GM18502 (cell line): ENCODE measurements at regions not wholly inside any gene's neighbourhood (a gene's known extent, or its start where the extent isn't known, plus 50 kb on each side); places are given as distances from the start of the nearest gene placed in this dataset.

Experiments
- ATAC-seq: cut with Tn5 transposase; IDR thresholded peaks from one replicate; pipeline ENCODE4 v1.9.1; 2021; ENCODE audit warnings: mild to moderate bottlenecking; ENCODE audit not compliant: unreplicated experiment, poor library complexity

- ATAC-seq: no peak
Measured at GRCh38 chr2:34909992-34910705, 1311.0 kb upstream of the FAM98A start.

- ATAC-seq: no peak
Measured at GRCh38 chr2:34907812-34908211, 1308.7 kb upstream of the FAM98A start.

GRCh38 chr2:34901739-34902138 is 1302.6 kb upstream of the FAM98A start:
- no peak for ATAC-seq

- no peak for ATAC-seq
Measured at GRCh38 chr2:34899079-34899478, 1300.0 kb upstream of the FAM98A start.

GRCh38 chr2:34892766-34893165 is 1293.7 kb upstream of the FAM98A start:
- no peak for ATAC-seq

- no peak for ATAC-seq
Measured at GRCh38 chr2:34892256-34892655, 1293.2 kb upstream of the FAM98A start.

- no peak for ATAC-seq
Measured at GRCh38 chr2:34875091-34875745, 1276.1 kb upstream of the FAM98A start.

- no peak for ATAC-seq
Measured at GRCh38 chr2:34853646-34854045, 1254.5 kb upstream of the FAM98A start.

GRCh38 chr2:34851804-34852203 is 1252.7 kb upstream of the FAM98A start:
- no peak for ATAC-seq

GRCh38 chr2:34849827-34850226 is 1250.7 kb upstream of the FAM98A start:
- ATAC-seq: no peak

- no peak for ATAC-seq
Measured at GRCh38 chr2:34848691-34849090, 1249.6 kb upstream of the FAM98A start.

- no peak for ATAC-seq
Measured at GRCh38 chr2:34848132-34848531, 1249.0 kb upstream of the FAM98A start.

GRCh38 chr2:34844629-34845028 is 1245.5 kb upstream of the FAM98A start:
- ATAC-seq: no peak

GRCh38 chr2:34838408-34838807 is 1239.3 kb upstream of the FAM98A start:
- no peak for ATAC-seq

GRCh38 chr2:34836361-34836760 is 1237.3 kb upstream of the FAM98A start:
- ATAC-seq: no peak

- no peak for ATAC-seq
Measured at GRCh38 chr2:34831096-34831495, 1232.0 kb upstream of the FAM98A start.

GRCh38 chr2:34828481-34828880 is 1229.4 kb upstream of the FAM98A start:
- no peak for ATAC-seq

GRCh38 chr2:34827398-34827797 is 1228.3 kb upstream of the FAM98A start:
- no peak for ATAC-seq

- no peak for ATAC-seq
Measured at GRCh38 chr2:34825686-34826085, 1226.6 kb upstream of the FAM98A start.

- ATAC-seq: no peak
Measured at GRCh38 chr2:34822616-34823015, 1223.5 kb upstream of the FAM98A start.

- no peak for ATAC-seq
Measured at GRCh38 chr2:34815052-34815741, 1216.1 kb upstream of the FAM98A start.
